ENCODE measurements at regions not wholly inside any gene's neighbourhood (a gene's known extent, or its start where the extent isn't known, plus 50 kb on each side); places are given as distances from the start of the nearest gene placed in this dataset.

GRCh38 chr7:140231771-140232491, 55.1 kb upstream of the KDM7A start:
- no peak for DNase-seq (ENCODE audit: insufficient read length, low spot score)
- FAIRE-seq: peak; percentile 76
- no peak for TF ChIP-seq POLR2A (IDR thresholded peaks at IDR 0.05; ENCODE audit: low read depth, low read length)
- TF ChIP-seq SPI1 (IDR thresholded peaks at IDR 0.05; ENCODE audit: low read depth, low read length): peak; percentile 44; the same call in 1 of the 2 replicates

GRCh38 chr7:140230861-140231770, 54.3 kb upstream of the KDM7A start:
- FAIRE-seq (peak; percentile 43), DNase-seq (ENCODE audit: insufficient read length, low spot score) (no peak)
- TF ChIP-seq TAF1 (IDR thresholded peaks at IDR 0.05; ENCODE audit: low read depth, low read length) (no peak), PAX5 (IDR thresholded peaks at IDR 0.05; ENCODE audit: insufficient read depth, low read length, severe bottlenecking) (no peak), POLR2A (IDR thresholded peaks at IDR 0.05; ENCODE audit: low read depth, low read length) (no peak), POLR2AphosphoS5 (IDR thresholded peaks at IDR 0.05; ENCODE audit: low read depth, low read length) (no peak), POU2F2 (IDR thresholded peaks at IDR 0.05; ENCODE audit: low read depth, low read length) (no peak), SPI1 (IDR thresholded peaks at IDR 0.05; ENCODE audit: low read depth, low read length) (no peak)

- TF ChIP-seq POU2F2 (IDR thresholded peaks at IDR 0.05; ENCODE audit: low read depth, low read length) (no peak), POLR2A (IDR thresholded peaks at IDR 0.05; ENCODE audit: low read depth, low read length) (no peak), SPI1 (IDR thresholded peaks at IDR 0.05; ENCODE audit: low read depth, low read length) (no peak), POLR2AphosphoS5 (IDR thresholded peaks at IDR 0.05; ENCODE audit: low read depth, low read length) (no peak), PAX5 (IDR thresholded peaks at IDR 0.05; ENCODE audit: insufficient read depth, low read length, severe bottlenecking) (no peak), TAF1 (IDR thresholded peaks at IDR 0.05; ENCODE audit: low read depth, low read length) (no peak)
- DNase-seq (ENCODE audit: insufficient read length, low spot score): no peak
- peak; percentile 93 for FAIRE-seq
These were observed 53.7 kb upstream of the KDM7A start for GRCh38 chr7:140230516-140230860.

GRCh38 chr7:140229591-140230515, 53.1 kb upstream of the KDM7A start:
- peak; percentile 90 for FAIRE-seq
- TF ChIP-seq POLR2AphosphoS5 (IDR thresholded peaks at IDR 0.05; ENCODE audit: low read depth, low read length): no peak
- DNase-seq (ENCODE audit: insufficient read length, low spot score): no peak

GRCh38 chr7:140229101-140229525, 52.3 kb upstream of the KDM7A start:
- TF ChIP-seq PAX5 (IDR thresholded peaks at IDR 0.05; ENCODE audit: insufficient read depth, low read length, severe bottlenecking) (no peak), TAF1 (IDR thresholded peaks at IDR 0.05; ENCODE audit: low read depth, low read length) (no peak), POLR2A (IDR thresholded peaks at IDR 0.05; ENCODE audit: low read depth, low read length) (no peak), POU2F2 (IDR thresholded peaks at IDR 0.05; ENCODE audit: low read depth, low read length) (no peak), SPI1 (IDR thresholded peaks at IDR 0.05; ENCODE audit: low read depth, low read length) (no peak)
- FAIRE-seq (no peak), DNase-seq (ENCODE audit: insufficient read length, low spot score) (no peak)
